A673 (cell line): ENCODE measurements at regions not wholly inside any gene's neighbourhood (a gene's known extent, or its start where the extent isn't known, plus 50 kb on each side); places are given as distances from the start of the nearest gene placed in this dataset.

Source experiments
- BruUV-seq: library from RNA; stranded (reverse); fragments of 400-500 nt; replicated peaks from 2 replicates; lab custom pipeline; 2021; lab: Mats Ljungman, UMichigan
- CTCF ChIA-PET: fragments of 300-600 bp; sonication (Branson Sonifier 250); formaldehyde crosslinking; loops from one replicate; lab custom pipeline; 2022; ENCODE audit warnings: antibody characterized with exemption; lab: Charles Lee
- POLR2A ChIA-PET: fragments of 300-600 bp; sonication (Branson Sonifier 250); formaldehyde crosslinking; loops from one replicate; lab custom pipeline; 2022; ENCODE audit warnings: antibody characterized with exemption; ENCODE audit not compliant: low non-redundant PET; lab: Charles Lee
- DNase-seq: peaks from one replicate; pipeline ENCODE4 v3.0.0-alpha.2; 2015; ENCODE audit warnings: low spot score
- H3K27ac ChIP-seq: fragments of 200-600 bp; sonication (generic); 2 replicates; pipeline ENCODE4 v1.5.1; 2016; ENCODE audit warnings: mixed run types, low read depth, mild to moderate bottlenecking, mixed read lengths, antibody characterized with exemption, low read length; ENCODE audit not compliant: poor library complexity, severe bottlenecking
- H3K27me3 ChIP-seq: fragments of 200-600 bp; sonication (generic); replicated peaks from 2 replicates; pipeline ENCODE4 v1.6.1; 2017; ENCODE audit warnings: mixed run types, low read depth, mild to moderate bottlenecking, mixed read lengths, antibody characterized with exemption, low read length; ENCODE audit not compliant: insufficient read depth, poor library complexity
- H3K36me3 ChIP-seq: fragments of 200-600 bp; sonication (generic); 2 replicates; pipeline ENCODE4 v1.6.1; 2016; ENCODE audit warnings: mixed run types, mild to moderate bottlenecking, mixed read lengths, antibody characterized with exemption, low read length; ENCODE audit not compliant: insufficient read depth, poor library complexity, severe bottlenecking
- H3K4me1 ChIP-seq: fragments of 200-600 bp; sonication (generic); 2 replicates; pipeline ENCODE4 v1.6.1; 2017; ENCODE audit warnings: mixed run types, mild to moderate bottlenecking, mixed read lengths, antibody characterized with exemption, low read length; ENCODE audit not compliant: insufficient read depth, poor library complexity, severe bottlenecking
- H3K4me3 ChIP-seq: fragments of 200-600 bp; sonication (generic); 2 replicates; pipeline ENCODE4 v1.5.1; 2016; ENCODE audit warnings: low read depth, mixed run types, mild to moderate bottlenecking, mixed read lengths, low read length; ENCODE audit not compliant: poor library complexity, severe bottlenecking
- H3K9me3 ChIP-seq: fragments of 200-600 bp; sonication (generic); 2 replicates; pipeline ENCODE4 v1.6.1; 2016; ENCODE audit warnings: mixed run types, low read depth, mild to moderate bottlenecking, mixed read lengths, antibody characterized with exemption, low read length; ENCODE audit not compliant: poor library complexity, severe bottlenecking
- EZH2 ChIP-seq: fragments of 200-600 bp; sonication (generic); IDR thresholded peaks from 2 replicates; pipeline ENCODE4 v1.6.1; 2017; ENCODE audit warnings: borderline replicate concordance, low read depth, mild to moderate bottlenecking, mixed read lengths, antibody characterized with exemption, low read length; ENCODE audit not compliant: poor library complexity, severe bottlenecking
- intact Hi-C: fragments of 100-400 bp; cut with micrococcal nuclease; formaldehyde crosslinking; loops from one replicate; pipeline ENCODE4 v1.10.0; 2022; ENCODE audit not compliant: unreplicated experiment
- TF ChIP-seq, protein P1 (sequence below): fragments of 300-800, 200-600 bp; sonication (generic); conservative IDR thresholded peaks from 2 replicates; pipeline ENCODE4 v1.5.1; 2017; ENCODE audit warnings: low read depth, mild to moderate bottlenecking, antibody characterized with exemption, low read length, moderate library complexity, mixed read lengths

- POLR2A ChIA-PET: no interaction called here
- TF ChIP-seq EZH2: no peak
- TF ChIP-seq, protein P1, sequence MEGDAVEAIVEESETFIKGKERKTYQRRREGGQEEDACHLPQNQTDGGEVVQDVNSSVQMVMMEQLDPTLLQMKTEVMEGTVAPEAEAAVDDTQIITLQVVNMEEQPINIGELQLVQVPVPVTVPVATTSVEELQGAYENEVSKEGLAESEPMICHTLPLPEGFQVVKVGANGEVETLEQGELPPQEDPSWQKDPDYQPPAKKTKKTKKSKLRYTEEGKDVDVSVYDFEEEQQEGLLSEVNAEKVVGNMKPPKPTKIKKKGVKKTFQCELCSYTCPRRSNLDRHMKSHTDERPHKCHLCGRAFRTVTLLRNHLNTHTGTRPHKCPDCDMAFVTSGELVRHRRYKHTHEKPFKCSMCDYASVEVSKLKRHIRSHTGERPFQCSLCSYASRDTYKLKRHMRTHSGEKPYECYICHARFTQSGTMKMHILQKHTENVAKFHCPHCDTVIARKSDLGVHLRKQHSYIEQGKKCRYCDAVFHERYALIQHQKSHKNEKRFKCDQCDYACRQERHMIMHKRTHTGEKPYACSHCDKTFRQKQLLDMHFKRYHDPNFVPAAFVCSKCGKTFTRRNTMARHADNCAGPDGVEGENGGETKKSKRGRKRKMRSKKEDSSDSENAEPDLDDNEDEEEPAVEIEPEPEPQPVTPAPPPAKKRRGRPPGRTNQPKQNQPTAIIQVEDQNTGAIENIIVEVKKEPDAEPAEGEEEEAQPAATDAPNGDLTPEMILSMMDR: no peak
- H3K4me1 ChIP-seq: no peaks in the 10 kb centered on the region
- intact Hi-C loops: no loop called here
- CTCF ChIA-PET: no interaction called here
- no peak overlapping the region for H3K4me3 ChIP-seq
- no peak for DNase-seq
- no peaks in the 10 kb centered on the region for H3K27me3 ChIP-seq
- no peaks in the 10 kb centered on the region for H3K36me3 ChIP-seq
- BruUV-seq: no TSS peak
- no peaks in the 10 kb centered on the region for H3K9me3 ChIP-seq
- no peak overlapping the region for H3K27ac ChIP-seq
Measured at GRCh38 chr18:39713961-39714360, 2148.4 kb upstream of the CELF4 start.

- Histone ChIP-seq H3K27ac (no peak overlapping the region), H3K4me1 (no peaks in the 10 kb centered on the region), H3K9me3 (no peaks in the 10 kb centered on the region), H3K27me3 (no peaks in the 10 kb centered on the region), H3K4me3 (no peak overlapping the region), H3K36me3 (no peaks in the 10 kb centered on the region)
- no peak for DNase-seq
- no peak for TF ChIP-seq EZH2
- TF ChIP-seq, protein P1: no peak
- intact Hi-C loops: no loop called here
- CTCF ChIA-PET: no interaction called here
- POLR2A ChIA-PET: interaction anchor here (0.7 kb wide), 1 partner anchor 10 kb away, joined by 3 read pairs; no protein-coding TSS in a partner anchor
- BruUV-seq: no TSS peak
Measured at GRCh38 chr18:39711701-39712100, 2146.1 kb upstream of the CELF4 start.

- DNase-seq: no peak
- Histone ChIP-seq H3K4me1 (no peaks in the 10 kb centered on the region), H3K27me3 (no peaks in the 10 kb centered on the region), H3K9me3 (no peaks in the 10 kb centered on the region), H3K36me3 (no peaks in the 10 kb centered on the region), H3K27ac (no peak overlapping the region), H3K4me3 (no peak overlapping the region)
- intact Hi-C loops: no loop called here
- BruUV-seq: no TSS peak
- CTCF ChIA-PET: no interaction called here
- TF ChIP-seq, protein P1: no peak
- TF ChIP-seq EZH2: no peak
- POLR2A ChIA-PET: no interaction called here
Measured at GRCh38 chr18:39705362-39705761, 2139.8 kb upstream of the CELF4 start.
